Fibroblast of villous mesenchyme (primary cell): ENCODE measurements at regions not wholly inside any gene's neighbourhood (a gene's known extent, or its start where the extent isn't known, plus 50 kb on each side); places are given as distances from the start of the nearest gene placed in this dataset.

ENCODE experiments used
- DNase-seq: peaks from one replicate; pipeline ENCODE4 v3.0.0-alpha.2; 2010; ENCODE audit warnings: low read depth
- H3K4me3 ChIP-seq: 2 replicates; pipeline ENCODE4 v1.5.1; 2011; ENCODE audit warnings: low read depth, mild to moderate bottlenecking, low read length
- TF ChIP-seq, protein P1 (sequence below): IDR thresholded peaks from 2 replicates; pipeline ENCODE4 v1.5.1; 2012; ENCODE audit warnings: low read depth, mild to moderate bottlenecking, low read length; ENCODE audit not compliant: insufficient read depth

DNA sequence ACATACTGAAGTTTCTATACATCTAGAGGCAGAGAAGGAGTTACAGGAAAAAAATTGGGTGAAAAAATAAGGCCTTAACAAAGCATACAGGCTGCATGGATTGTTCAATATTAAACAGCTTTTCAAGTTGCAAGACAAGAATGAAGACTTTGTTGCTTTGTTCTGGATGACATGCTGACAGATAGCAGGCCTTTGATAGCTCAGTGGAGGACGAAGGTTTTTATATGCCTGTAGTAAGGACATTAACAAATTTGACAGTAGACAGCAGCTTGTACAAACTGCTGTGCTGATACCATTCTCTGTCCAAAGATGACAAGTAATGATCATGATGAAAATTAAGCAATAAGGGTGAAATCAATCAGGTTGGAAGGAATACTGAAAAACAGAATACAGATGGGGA, 309.9 kb downstream of the NKX6-1 start:
- no peak overlapping the region for H3K4me3 ChIP-seq
- no peak for DNase-seq
- TF ChIP-seq, protein P1, sequence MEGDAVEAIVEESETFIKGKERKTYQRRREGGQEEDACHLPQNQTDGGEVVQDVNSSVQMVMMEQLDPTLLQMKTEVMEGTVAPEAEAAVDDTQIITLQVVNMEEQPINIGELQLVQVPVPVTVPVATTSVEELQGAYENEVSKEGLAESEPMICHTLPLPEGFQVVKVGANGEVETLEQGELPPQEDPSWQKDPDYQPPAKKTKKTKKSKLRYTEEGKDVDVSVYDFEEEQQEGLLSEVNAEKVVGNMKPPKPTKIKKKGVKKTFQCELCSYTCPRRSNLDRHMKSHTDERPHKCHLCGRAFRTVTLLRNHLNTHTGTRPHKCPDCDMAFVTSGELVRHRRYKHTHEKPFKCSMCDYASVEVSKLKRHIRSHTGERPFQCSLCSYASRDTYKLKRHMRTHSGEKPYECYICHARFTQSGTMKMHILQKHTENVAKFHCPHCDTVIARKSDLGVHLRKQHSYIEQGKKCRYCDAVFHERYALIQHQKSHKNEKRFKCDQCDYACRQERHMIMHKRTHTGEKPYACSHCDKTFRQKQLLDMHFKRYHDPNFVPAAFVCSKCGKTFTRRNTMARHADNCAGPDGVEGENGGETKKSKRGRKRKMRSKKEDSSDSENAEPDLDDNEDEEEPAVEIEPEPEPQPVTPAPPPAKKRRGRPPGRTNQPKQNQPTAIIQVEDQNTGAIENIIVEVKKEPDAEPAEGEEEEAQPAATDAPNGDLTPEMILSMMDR = no peak

DNA sequence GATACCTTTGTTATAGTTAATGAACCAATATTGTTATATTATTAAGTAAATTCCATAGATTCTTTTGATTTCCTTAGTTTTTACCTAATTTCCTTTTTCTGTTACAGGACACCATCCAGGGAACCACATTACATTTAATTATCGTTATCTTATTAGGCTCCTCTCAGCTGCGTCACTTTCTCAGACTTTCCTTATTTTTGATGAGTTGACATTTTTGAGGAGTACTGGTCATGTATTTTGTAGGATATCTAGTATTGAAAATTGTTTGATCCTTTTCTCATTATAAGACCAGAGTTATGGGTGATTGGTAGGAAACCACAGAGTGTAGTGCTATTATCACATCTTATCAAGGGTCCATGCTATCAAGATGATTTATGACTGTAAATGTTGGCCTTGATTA, 319.7 kb downstream of the NKX6-1 start:
- H3K4me3 ChIP-seq = no peak overlapping the region
- no peak for DNase-seq
- TF ChIP-seq, protein P1 = no peak

- TF ChIP-seq, protein P1 = no peak
- DNase-seq = no peak
- H3K4me3 ChIP-seq = no peak overlapping the region
Measured at GRCh38 chr4:84177831-84178542, 321.1 kb downstream of the NKX6-1 start.

GRCh38 chr4:84176016-84176415, 323.1 kb downstream of the NKX6-1 start:
- H3K4me3 ChIP-seq = no peak overlapping the region
- TF ChIP-seq, protein P1 = no peak
- no peak for DNase-seq

DNA sequence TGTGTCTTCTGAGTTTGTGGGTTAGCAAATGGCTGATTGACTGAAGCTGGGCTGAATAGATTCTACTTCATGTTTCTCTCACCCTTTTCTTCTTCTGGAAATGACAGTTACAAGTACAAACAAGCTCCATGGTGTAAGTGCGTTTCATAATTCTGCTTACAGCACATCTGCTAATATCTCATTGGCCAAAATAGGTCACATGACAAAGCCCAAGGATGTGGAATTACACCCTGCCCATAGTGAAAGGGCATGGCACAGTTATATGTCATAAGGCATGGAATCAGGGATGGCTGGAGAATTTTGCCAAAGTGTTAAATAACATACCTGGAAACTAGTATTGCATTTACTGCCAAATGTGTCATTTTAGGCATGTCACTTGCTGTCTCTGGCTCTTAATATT, 327.2 kb downstream of the NKX6-1 start:
- TF ChIP-seq, protein P1 = no peak
- no peak for DNase-seq
- H3K4me3 ChIP-seq = no peak overlapping the region

GRCh38 chr4:84167564-84167963, 331.5 kb downstream of the NKX6-1 start:
- H3K4me3 ChIP-seq = no peak overlapping the region
- TF ChIP-seq, protein P1 = no peak
- no peak for DNase-seq

DNA sequence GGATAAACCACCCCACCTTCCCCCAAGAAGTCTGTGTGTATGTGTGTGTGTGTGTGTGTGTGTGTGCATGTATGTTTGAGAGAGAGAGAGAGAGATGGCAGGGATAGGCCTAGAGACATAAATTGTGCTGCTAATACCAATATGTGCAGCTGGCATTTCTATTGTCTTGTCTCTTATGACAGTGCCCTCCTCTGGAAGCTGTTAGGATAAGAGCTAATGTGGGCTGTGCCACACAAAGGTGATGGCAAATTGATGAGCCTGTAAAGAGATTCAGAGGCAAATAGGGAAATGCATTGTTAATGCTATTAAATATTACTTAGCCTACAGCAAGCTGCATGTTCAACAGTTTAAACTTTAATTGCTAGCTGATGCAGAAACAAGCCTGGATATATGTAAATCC, 332.0 kb downstream of the NKX6-1 start:
- TF ChIP-seq, protein P1 = no peak

More for the DNA sequence above, 332.0 kb downstream of the NKX6-1 start:
- no peak for DNase-seq
- no peak overlapping the region for H3K4me3 ChIP-seq
